ENCODE measurements at regions not wholly inside any gene's neighbourhood (a gene's known extent, or its start where the extent isn't known, plus 50 kb on each side); places are given as distances from the start of the nearest gene placed in this dataset.

- POLR2A ChIA-PET = no interaction called here
- Mint-ChIP-seq H3K36me3 (ENCODE audit: low read depth) (no peaks in the 10 kb centered on the region), H3K27me3 (peaks cover 28% of the 10 kb centered on the region), H3K4me3 (no peak overlapping the region), H3K9me3 (ENCODE audit: low read depth) (no peaks in the 10 kb centered on the region), H3K4me1 (no peaks in the 10 kb centered on the region), H3K27ac (no peak overlapping the region)
- DNase-seq = no peak
- ATAC-seq = no peak
- intact Hi-C loops (cut with DNase I, micrococcal nuclease) = no loop called here
- CTCF ChIA-PET = interaction anchor here (0.7 kb wide), 1 partner anchor 94 kb away, joined by 3 read pairs; no protein-coding TSS in a partner anchor
These were observed 157.1 kb upstream of the PRKCQ start for GRCh38 chr10:6737080-6737641.

GRCh38 chr10:6734286-6734685 lies 154.2 kb upstream of the PRKCQ start:
- ChIA-PET CTCF (no interaction called here), POLR2A (no interaction called here)
- H3K4me1 Mint-ChIP-seq = no peaks in the 10 kb centered on the region
- intact Hi-C loops (cut with DNase I, micrococcal nuclease) = no loop called here
- peaks cover 37% of the 10 kb centered on the region for H3K27me3 Mint-ChIP-seq
- H3K27ac Mint-ChIP-seq = no peak overlapping the region
- no peaks in the 10 kb centered on the region for H3K9me3 Mint-ChIP-seq (ENCODE audit: low read depth)
- no peaks in the 10 kb centered on the region for H3K36me3 Mint-ChIP-seq (ENCODE audit: low read depth)
- ATAC-seq (no peak), DNase-seq (no peak)
- H3K4me3 Mint-ChIP-seq = no peak overlapping the region

- DNase-seq (no peak), ATAC-seq (no peak)
- H3K27me3 Mint-ChIP-seq = peaks cover 48% of the 10 kb centered on the region
- CTCF ChIA-PET = interaction anchor here (0.7 kb wide), 1 partner anchor 26 kb away, joined by 4 read pairs; no protein-coding TSS in a partner anchor
- H3K27ac Mint-ChIP-seq = no peak overlapping the region
- intact Hi-C loops (cut with DNase I, micrococcal nuclease) = no loop called here
- H3K36me3 Mint-ChIP-seq (ENCODE audit: low read depth) = no peaks in the 10 kb centered on the region
- POLR2A ChIA-PET = no interaction called here
- H3K9me3 Mint-ChIP-seq (ENCODE audit: low read depth) = no peaks in the 10 kb centered on the region
- H3K4me3 Mint-ChIP-seq = no peak overlapping the region
- H3K4me1 Mint-ChIP-seq = no peaks in the 10 kb centered on the region
These were observed 149.8 kb upstream of the PRKCQ start for GRCh38 chr10:6729861-6730344.

GRCh38 chr10:6729071-6729774 lies 149.1 kb upstream of the PRKCQ start:
- no peak overlapping the region for H3K4me3 Mint-ChIP-seq
- H3K27ac Mint-ChIP-seq = no peak overlapping the region
- CTCF ChIA-PET = no interaction called here
- H3K27me3 Mint-ChIP-seq = peaks cover 50% of the 10 kb centered on the region
- ATAC-seq (no peak), DNase-seq (no peak)
- H3K36me3 Mint-ChIP-seq (ENCODE audit: low read depth) = no peaks in the 10 kb centered on the region
- no peaks in the 10 kb centered on the region for H3K9me3 Mint-ChIP-seq (ENCODE audit: low read depth)
- POLR2A ChIA-PET = no interaction called here
- intact Hi-C loops (cut with DNase I, micrococcal nuclease) = no loop called here
- H3K4me1 Mint-ChIP-seq = no peaks in the 10 kb centered on the region

- Mint-ChIP-seq H3K4me3 (no peak overlapping the region), H3K9me3 (ENCODE audit: low read depth) (no peaks in the 10 kb centered on the region), H3K4me1 (peaks cover 6% of the 10 kb centered on the region), H3K27me3 (peaks cover 53% of the 10 kb centered on the region), H3K27ac (no peak overlapping the region), H3K36me3 (ENCODE audit: low read depth) (no peaks in the 10 kb centered on the region)
- intact Hi-C loops (cut with DNase I, micrococcal nuclease) = no loop called here
- ChIA-PET POLR2A (no interaction called here), CTCF (no interaction called here)
- no peak for ATAC-seq
- no peak for DNase-seq
These were observed 146.8 kb upstream of the PRKCQ start for GRCh38 chr10:6726924-6727323.

- DNase-seq = peak; percentile 59
- H3K27me3 Mint-ChIP-seq = peaks cover 49% of the 10 kb centered on the region
- CTCF ChIA-PET = interaction anchor here (0.7 to 1.0 kb wide), 2 partner anchors 44 to 198 kb away, joined by 3 read pairs; no protein-coding TSS in a partner anchor
- no peak overlapping the region for H3K27ac Mint-ChIP-seq
- peaks cover 9% of the 10 kb centered on the region for H3K4me1 Mint-ChIP-seq
- no peak overlapping the region for H3K4me3 Mint-ChIP-seq
- H3K36me3 Mint-ChIP-seq (ENCODE audit: low read depth) = no peaks in the 10 kb centered on the region
- no peaks in the 10 kb centered on the region for H3K9me3 Mint-ChIP-seq (ENCODE audit: low read depth)
- POLR2A ChIA-PET = no interaction called here
- intact Hi-C loops (cut with DNase I, micrococcal nuclease) = no loop called here
- peak; percentile 70 for ATAC-seq
These were observed 142.5 kb upstream of the PRKCQ start for GRCh38 chr10:6722616-6723004.

- POLR2A ChIA-PET = no interaction called here
- CTCF ChIA-PET = interaction anchor here (0.6 to 1.2 kb wide), 4 partner anchors 12 to 198 kb away, joined by 3 read pairs; no protein-coding TSS in a partner anchor
- Mint-ChIP-seq H3K4me1 (peaks cover 9% of the 10 kb centered on the region), H3K9me3 (ENCODE audit: low read depth) (no peaks in the 10 kb centered on the region), H3K27ac (no peak overlapping the region), H3K36me3 (ENCODE audit: low read depth) (no peaks in the 10 kb centered on the region), H3K27me3 (peaks cover 45% of the 10 kb centered on the region), H3K4me3 (no peak overlapping the region)
- ATAC-seq (no peak), DNase-seq (no peak)
- intact Hi-C loops (cut with DNase I, micrococcal nuclease) = no loop called here
These were observed 142.0 kb upstream of the PRKCQ start for GRCh38 chr10:6721964-6722615.

GRCh38 chr10:6721480-6721879 lies 141.4 kb upstream of the PRKCQ start:
- ChIA-PET CTCF (interaction anchor here (0.6 to 1.2 kb wide), 2 partner anchors 12 to 140 kb away, joined by 3 read pairs; no protein-coding TSS in a partner anchor), POLR2A (no interaction called here)
- intact Hi-C loops (cut with DNase I, micrococcal nuclease) = no loop called here
- Mint-ChIP-seq H3K27me3 (peaks cover 39% of the 10 kb centered on the region), H3K4me3 (no peak overlapping the region), H3K27ac (no peak overlapping the region), H3K36me3 (ENCODE audit: low read depth) (no peaks in the 10 kb centered on the region), H3K9me3 (ENCODE audit: low read depth) (no peaks in the 10 kb centered on the region), H3K4me1 (peaks cover 9% of the 10 kb centered on the region)
- no peak for ATAC-seq
- no peak for DNase-seq

- no peak overlapping the region for H3K27ac Mint-ChIP-seq
- H3K36me3 Mint-ChIP-seq (ENCODE audit: low read depth) = no peaks in the 10 kb centered on the region
- CTCF ChIA-PET = no interaction called here
- H3K4me1 Mint-ChIP-seq = peaks cover 9% of the 10 kb centered on the region
- no peak for ATAC-seq
- peaks cover 39% of the 10 kb centered on the region for H3K27me3 Mint-ChIP-seq
- POLR2A ChIA-PET = no interaction called here
- no peak for DNase-seq
- H3K4me3 Mint-ChIP-seq = no peak overlapping the region
- intact Hi-C loops (cut with DNase I, micrococcal nuclease) = no loop called here
- no peaks in the 10 kb centered on the region for H3K9me3 Mint-ChIP-seq (ENCODE audit: low read depth)
These were observed 139.5 kb upstream of the PRKCQ start for GRCh38 chr10:6719561-6719960.

- H3K9me3 Mint-ChIP-seq (ENCODE audit: low read depth) = no peaks in the 10 kb centered on the region
- peaks cover 37% of the 10 kb centered on the region for H3K27me3 Mint-ChIP-seq
- no peaks in the 10 kb centered on the region for H3K36me3 Mint-ChIP-seq (ENCODE audit: low read depth)
- no peak overlapping the region for H3K27ac Mint-ChIP-seq
- H3K4me3 Mint-ChIP-seq = no peak overlapping the region
- no peak for DNase-seq
- no peak for ATAC-seq
- intact Hi-C loops (cut with DNase I, micrococcal nuclease) = no loop called here
- peaks cover 13% of the 10 kb centered on the region for H3K4me1 Mint-ChIP-seq
- ChIA-PET CTCF (no interaction called here), POLR2A (no interaction called here)
These were observed 138.5 kb upstream of the PRKCQ start for GRCh38 chr10:6718550-6718949.

- no peaks in the 10 kb centered on the region for H3K9me3 Mint-ChIP-seq (ENCODE audit: low read depth)
- no peak overlapping the region for H3K27ac Mint-ChIP-seq
- intact Hi-C loops (cut with DNase I, micrococcal nuclease) = no loop called here
- no peak overlapping the region for H3K4me3 Mint-ChIP-seq
- peaks cover 8% of the 10 kb centered on the region for H3K4me1 Mint-ChIP-seq
- no peaks in the 10 kb centered on the region for H3K36me3 Mint-ChIP-seq (ENCODE audit: low read depth)
- no peak for DNase-seq
- no peak for ATAC-seq
- CTCF ChIA-PET = interaction anchor here (0.7 kb wide), 1 partner anchor 158 kb away, joined by 3 read pairs; no protein-coding TSS in a partner anchor
- peaks cover 28% of the 10 kb centered on the region for H3K27me3 Mint-ChIP-seq
- POLR2A ChIA-PET = no interaction called here
These were observed 136.4 kb upstream of the PRKCQ start for GRCh38 chr10:6716516-6716915.

GRCh38 chr10:6713716-6714115 lies 133.6 kb upstream of the PRKCQ start:
- Mint-ChIP-seq H3K9me3 (ENCODE audit: low read depth) (no peaks in the 10 kb centered on the region), H3K4me3 (no peak overlapping the region), H3K27me3 (peaks cover 33% of the 10 kb centered on the region), H3K36me3 (ENCODE audit: low read depth) (no peaks in the 10 kb centered on the region), H3K27ac (no peak overlapping the region), H3K4me1 (peaks cover 9% of the 10 kb centered on the region)
- ATAC-seq = no peak
- ChIA-PET POLR2A (no interaction called here), CTCF (interaction anchor here (1.9 kb wide), 1 partner anchor 268 kb away, joined by 6 read pairs; no protein-coding TSS in a partner anchor)
- no peak for DNase-seq
- intact Hi-C loops (cut with DNase I, micrococcal nuclease) = no loop called here
